K562 (cell line): ENCODE measurements at regions not wholly inside any gene's neighbourhood (a gene's known extent, or its start where the extent isn't known, plus 50 kb on each side); places are given as distances from the start of the nearest gene placed in this dataset.

Experiments used
- ATAC-seq: fragments of 200-7000 bp; cut with Tn5 transposase; 3 replicates; pipeline ENCODE4 v1.9.1; 2020; ENCODE audit warnings: moderate library complexity
- BruUV-seq: library from RNA; stranded (reverse); fragments of 400-500 nt; replicated peaks from 2 replicates; lab custom pipeline; 2021; lab: Mats Ljungman, UMichigan
- CTCF ChIA-PET: fragments of 300-600 bp; formaldehyde crosslinking; extraction: SDS; loops from one replicate; lab custom pipeline; 2021; ENCODE audit warnings: low intra/inter-chr PET ratio; lab: Yijun Ruan, JAX
- POLR2A ChIA-PET: fragments of 300-600, 350-650 bp; sonication (Branson Sonifier 250); formaldehyde crosslinking; extraction: SDS; loops from one replicate; lab custom pipeline; 2021; ENCODE audit warnings: antibody characterized with exemption, inconsistent platforms; lab: Yijun Ruan, JAX
- DNase-seq, 4 experiments: peaks; one replicate each; pipeline versions ENCODE4 v3.0.0 to v3.0.0-alpha.2; 2011 to 2018; ENCODE audit warnings: low spot score in 3 of 4, mixed read lengths in 3 of 4; ENCODE audit errors: extremely low read depth in 1 of 4
- FAIRE-seq: peaks from 2 replicates; lab custom pipeline; 2011; peaks lifted over from hg19 to GRCh38; lab: Jason Lieb, UNC
- H2AFZ ChIP-seq: 2 replicates; pipeline ENCODE4 v1.6.0; 2011; ENCODE audit warnings: low read depth, low read length, control low read depth, inconsistent platforms
- H3K27ac ChIP-seq: fragments of 200-600 bp; 3 replicates; pipeline ENCODE4 v1.8.0; 2011; ENCODE audit warnings: low read depth, mild to moderate bottlenecking, control low read depth, inconsistent platforms, low read length, moderate library complexity, mixed read lengths; ENCODE audit errors: extremely low read depth
- H3K27me3 ChIP-seq, 2 experiments: fragments of 300-600 bp in 1 of 2; 2 replicates in 1 of 2; 3 replicates in 1 of 2; pipeline versions ENCODE4 v1.6.0 to v1.8.0; 2011; ENCODE audit warnings: inconsistent platforms in 2 of 2, low read length in 2 of 2, mild to moderate bottlenecking in 1 of 2, mixed read lengths in 1 of 2, moderate library complexity in 1 of 2; ENCODE audit not compliant: control insufficient read depth in 2 of 2, insufficient read depth in 2 of 2
- H3K36me3 ChIP-seq: fragments of 300-600 bp; 3 replicates; pipeline ENCODE4 v1.8.0; 2011; ENCODE audit warnings: mild to moderate bottlenecking, low read length, inconsistent platforms; ENCODE audit not compliant: control insufficient read depth, insufficient read depth
- H3K4me1 ChIP-seq, 2 experiments: fragments of 200-600 bp in 1 of 2; replicated peaks in 1 of 2; 2 replicates in 1 of 2; 3 replicates in 1 of 2; pipeline versions ENCODE4 v1.5.1 to v1.8.0; 2011; ENCODE audit warnings: inconsistent platforms in 2 of 2, low read length in 2 of 2, mild to moderate bottlenecking in 1 of 2, mixed read lengths in 1 of 2, moderate library complexity in 1 of 2; ENCODE audit not compliant: control insufficient read depth in 2 of 2, insufficient read depth in 2 of 2
- H3K4me2 ChIP-seq: 2 replicates; pipeline ENCODE4 v1.6.1; 2011; ENCODE audit warnings: low read length, control low read depth, inconsistent platforms, mixed read lengths; ENCODE audit not compliant: insufficient read depth
- H3K4me3 ChIP-seq: fragments of 200-600 bp; sonication (generic), shearing (Covaris generic); 2 replicates; pipeline ENCODE4 v1.5.1; 2016; ENCODE audit warnings: control low read depth, inconsistent platforms
- H3K79me2 ChIP-seq: fragments of 200-600 bp; 3 replicates; pipeline ENCODE4 v1.8.0; 2011; ENCODE audit warnings: low read length, inconsistent platforms; ENCODE audit not compliant: control insufficient read depth, insufficient read depth
- H3K9ac ChIP-seq, 2 experiments: 2 replicates each; pipeline versions ENCODE4 v1.6.0 to v1.6.1; 2011; ENCODE audit warnings: low read depth in 2 of 2, low read length in 2 of 2, control low read depth in 1 of 2, inconsistent platforms in 1 of 2, mild to moderate bottlenecking in 1 of 2, mixed read lengths in 1 of 2; ENCODE audit not compliant: insufficient read depth in 1 of 2
- H3K9me1 ChIP-seq: one replicate; pipeline ENCODE4 v1.6.0; 2011; ENCODE audit warnings: inconsistent platforms, mild to moderate bottlenecking, low read length, moderate library complexity; ENCODE audit not compliant: control insufficient read depth, insufficient read depth
- H3K9me3 ChIP-seq: replicated peaks from 2 replicates; pipeline ENCODE4 v1.5.1; 2011; ENCODE audit warnings: low read depth, low read length, inconsistent platforms; ENCODE audit not compliant: control insufficient read depth, insufficient read depth
- H4K20me1 ChIP-seq: replicated peaks from 2 replicates; pipeline ENCODE4 v1.6.1; 2011; ENCODE audit warnings: low read length, inconsistent platforms, mixed read lengths; ENCODE audit not compliant: control insufficient read depth, insufficient read depth
- CBFA2T3 ChIP-seq: fragments of 450-650 bp; IDR thresholded peaks from 2 replicates; pipeline ENCODE4 v1.6.1; 2017
- HNRNPLL ChIP-seq: fragments of 200-400 bp; formaldehyde crosslinking; IDR thresholded peaks from 2 replicates; pipeline ENCODE4 v1.6.1; 2017; ENCODE audit warnings: low read length, low read depth, mild to moderate bottlenecking; ENCODE audit not compliant: poor library complexity, severe bottlenecking
- KDM2B ChIP-seq: fragments of 250-450 bp; sonication (Bioruptor Pico); IDR thresholded peaks from 2 replicates; pipeline ENCODE4 v1.8.0; 2021; ENCODE audit warnings: mild to moderate bottlenecking, moderate library complexity
- PHF8 ChIP-seq: fragments of 200-600 bp; sonication (generic); IDR thresholded peaks from 2 replicates; pipeline ENCODE4 v1.6.1; 2012; ENCODE audit warnings: mixed run types, mild to moderate bottlenecking, inconsistent platforms, low read length, moderate library complexity, borderline replicate concordance
- PPARD ChIP-seq: fragments of 250-450 bp; sonication (Bioruptor Pico); IDR thresholded peaks from 2 replicates; pipeline ENCODE4 v1.8.0; 2022; ENCODE audit warnings: inconsistent platforms, mild to moderate bottlenecking, moderate library complexity
- RB1 ChIP-seq: fragments of 450-650 bp; IDR thresholded peaks from 2 replicates; pipeline ENCODE4 v1.6.1; 2017; ENCODE audit warnings: low read depth, mild to moderate bottlenecking
- SP2 ChIP-seq: IDR thresholded peaks from 2 replicates; pipeline ENCODE4 v1.6.1; 2011; ENCODE audit warnings: mild to moderate bottlenecking, low read depth, low read length, moderate library complexity; ENCODE audit not compliant: poor library complexity, severe bottlenecking; ENCODE audit errors: extremely low read depth
- ZFP30 ChIP-seq: fragments of 250-450 bp; sonication (Bioruptor Pico); IDR thresholded peaks from 2 replicates; pipeline ENCODE4 v1.8.0; 2022; ENCODE audit warnings: moderate library complexity, mild to moderate bottlenecking, inconsistent platforms, borderline replicate concordance
- WGBS: fragments of 100-300 bp; shearing (Covaris generic); methylation state at CpG from one replicate; pipeline ENCODE4 v1.1.6; 2016; ENCODE audit warnings: low coverage, mixed read lengths; ENCODE audit not compliant: insufficient coverage; ENCODE audit errors: missing lambda C conversion rate; 5-methylcytosine and 5-hydroxymethylcytosine counted together
- in situ Hi-C: fragments of 300-500 bp; cut with MboI; formaldehyde crosslinking; loops from 4 replicates; pipeline ENCODE4 v1.15.0; 2018; ENCODE audit warnings: inconsistent platforms, mixed read lengths
- intact Hi-C: fragments of 100-400 bp; cut with micrococcal nuclease; formaldehyde crosslinking; loops from 2 replicates; pipeline ENCODE4 v1.14.2; 2022
- TF ChIP-seq, protein P1 (sequence below): fragments of 150-350 bp; IDR thresholded peaks from 2 replicates; pipeline ENCODE4 v1.6.1; 2014; ENCODE audit warnings: low read depth, mild to moderate bottlenecking, low read length, borderline replicate concordance
- TF ChIP-seq, protein P2 (sequence below): conservative IDR thresholded peaks from 2 replicates; pipeline ENCODE4 v1.6.1; 2011; ENCODE audit warnings: low read depth, mild to moderate bottlenecking, low read length; ENCODE audit not compliant: control insufficient read depth
- TF ChIP-seq, protein P3 (sequence below): sonication (generic); formaldehyde crosslinking; IDR thresholded peaks from 2 replicates; pipeline ENCODE4 v1.8.0; 2022; ENCODE audit warnings: mild to moderate bottlenecking, missing genetic modification reagents

DNA sequence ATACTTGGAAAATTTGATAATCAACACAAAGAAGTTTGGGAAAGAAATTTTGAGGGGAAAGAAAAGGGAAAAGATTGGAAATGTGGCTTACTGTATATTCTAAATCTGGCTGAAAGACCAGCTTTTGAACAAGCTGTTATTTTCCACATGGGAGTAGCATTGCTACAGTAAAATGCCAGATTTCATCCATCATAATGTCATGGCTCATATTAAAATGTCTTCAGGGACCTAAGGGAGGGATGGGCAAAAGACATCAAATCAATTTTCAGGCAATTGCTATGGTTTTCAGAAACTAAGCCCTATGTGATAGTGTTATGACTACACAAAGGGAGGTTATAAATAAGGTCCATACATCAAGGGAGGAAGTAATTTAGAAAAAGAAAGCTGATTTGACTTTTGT, 1116.9 kb upstream of the CELF2 start (continued):
- TF ChIP-seq, protein P1, sequence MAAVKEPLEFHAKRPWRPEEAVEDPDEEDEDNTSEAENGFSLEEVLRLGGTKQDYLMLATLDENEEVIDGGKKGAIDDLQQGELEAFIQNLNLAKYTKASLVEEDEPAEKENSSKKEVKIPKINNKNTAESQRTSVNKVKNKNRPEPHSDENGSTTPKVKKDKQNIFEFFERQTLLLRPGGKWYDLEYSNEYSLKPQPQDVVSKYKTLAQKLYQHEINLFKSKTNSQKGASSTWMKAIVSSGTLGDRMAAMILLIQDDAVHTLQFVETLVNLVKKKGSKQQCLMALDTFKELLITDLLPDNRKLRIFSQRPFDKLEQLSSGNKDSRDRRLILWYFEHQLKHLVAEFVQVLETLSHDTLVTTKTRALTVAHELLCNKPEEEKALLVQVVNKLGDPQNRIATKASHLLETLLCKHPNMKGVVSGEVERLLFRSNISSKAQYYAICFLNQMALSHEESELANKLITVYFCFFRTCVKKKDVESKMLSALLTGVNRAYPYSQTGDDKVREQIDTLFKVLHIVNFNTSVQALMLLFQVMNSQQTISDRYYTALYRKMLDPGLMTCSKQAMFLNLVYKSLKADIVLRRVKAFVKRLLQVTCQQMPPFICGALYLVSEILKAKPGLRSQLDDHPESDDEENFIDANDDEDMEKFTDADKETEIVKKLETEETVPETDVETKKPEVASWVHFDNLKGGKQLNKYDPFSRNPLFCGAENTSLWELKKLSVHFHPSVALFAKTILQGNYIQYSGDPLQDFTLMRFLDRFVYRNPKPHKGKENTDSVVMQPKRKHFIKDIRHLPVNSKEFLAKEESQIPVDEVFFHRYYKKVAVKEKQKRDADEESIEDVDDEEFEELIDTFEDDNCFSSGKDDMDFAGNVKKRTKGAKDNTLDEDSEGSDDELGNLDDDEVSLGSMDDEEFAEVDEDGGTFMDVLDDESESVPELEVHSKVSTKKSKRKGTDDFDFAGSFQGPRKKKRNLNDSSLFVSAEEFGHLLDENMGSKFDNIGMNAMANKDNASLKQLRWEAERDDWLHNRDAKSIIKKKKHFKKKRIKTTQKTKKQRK = no peak
- no peak for TF ChIP-seq CBFA2T3
- TF ChIP-seq ZFP30 = no peak
- TF ChIP-seq, all 486 proteins: peak for 0

- H3K4me3 ChIP-seq = no peak overlapping the region
- intact Hi-C loops = no loop called here
- POLR2A ChIA-PET = no interaction called here
- DNase-seq (no peak), ATAC-seq (no peak), FAIRE-seq (no peak)
- H3K36me3 ChIP-seq = no peaks in the 10 kb centered on the region
- no peak overlapping the region for H3K27ac ChIP-seq
- H3K4me2 ChIP-seq = no peak overlapping the region
- no peak overlapping the region for H3K9ac ChIP-seq
- no peaks in the 10 kb centered on the region for H4K20me1 ChIP-seq
- BruUV-seq = no TSS peak
- no peaks in the 10 kb centered on the region for H3K9me1 ChIP-seq
- H3K4me1 ChIP-seq = no peaks in the 10 kb centered on the region
- no peaks in the 10 kb centered on the region for H3K9me3 ChIP-seq
- CTCF ChIA-PET = no interaction called here
- WGBS = 10% methylated on average over 1 of the region's 1 CpG
- in situ Hi-C loops = no loop called here
- H3K79me2 ChIP-seq = no peaks in the 10 kb centered on the region
- H2AFZ ChIP-seq = no peak overlapping the region
- no peaks in the 10 kb centered on the region for H3K27me3 ChIP-seq
- no peak for TF ChIP-seq PHF8
- no peak for TF ChIP-seq KDM2B (CRISPR knock-in tag)
- no peak for TF ChIP-seq SP2
- no peak for TF ChIP-seq RB1
- TF ChIP-seq PPARD = no peak
- TF ChIP-seq, protein P2, sequence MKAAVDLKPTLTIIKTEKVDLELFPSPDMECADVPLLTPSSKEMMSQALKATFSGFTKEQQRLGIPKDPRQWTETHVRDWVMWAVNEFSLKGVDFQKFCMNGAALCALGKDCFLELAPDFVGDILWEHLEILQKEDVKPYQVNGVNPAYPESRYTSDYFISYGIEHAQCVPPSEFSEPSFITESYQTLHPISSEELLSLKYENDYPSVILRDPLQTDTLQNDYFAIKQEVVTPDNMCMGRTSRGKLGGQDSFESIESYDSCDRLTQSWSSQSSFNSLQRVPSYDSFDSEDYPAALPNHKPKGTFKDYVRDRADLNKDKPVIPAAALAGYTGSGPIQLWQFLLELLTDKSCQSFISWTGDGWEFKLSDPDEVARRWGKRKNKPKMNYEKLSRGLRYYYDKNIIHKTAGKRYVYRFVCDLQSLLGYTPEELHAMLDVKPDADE = no peak
- TF ChIP-seq, protein P3, sequence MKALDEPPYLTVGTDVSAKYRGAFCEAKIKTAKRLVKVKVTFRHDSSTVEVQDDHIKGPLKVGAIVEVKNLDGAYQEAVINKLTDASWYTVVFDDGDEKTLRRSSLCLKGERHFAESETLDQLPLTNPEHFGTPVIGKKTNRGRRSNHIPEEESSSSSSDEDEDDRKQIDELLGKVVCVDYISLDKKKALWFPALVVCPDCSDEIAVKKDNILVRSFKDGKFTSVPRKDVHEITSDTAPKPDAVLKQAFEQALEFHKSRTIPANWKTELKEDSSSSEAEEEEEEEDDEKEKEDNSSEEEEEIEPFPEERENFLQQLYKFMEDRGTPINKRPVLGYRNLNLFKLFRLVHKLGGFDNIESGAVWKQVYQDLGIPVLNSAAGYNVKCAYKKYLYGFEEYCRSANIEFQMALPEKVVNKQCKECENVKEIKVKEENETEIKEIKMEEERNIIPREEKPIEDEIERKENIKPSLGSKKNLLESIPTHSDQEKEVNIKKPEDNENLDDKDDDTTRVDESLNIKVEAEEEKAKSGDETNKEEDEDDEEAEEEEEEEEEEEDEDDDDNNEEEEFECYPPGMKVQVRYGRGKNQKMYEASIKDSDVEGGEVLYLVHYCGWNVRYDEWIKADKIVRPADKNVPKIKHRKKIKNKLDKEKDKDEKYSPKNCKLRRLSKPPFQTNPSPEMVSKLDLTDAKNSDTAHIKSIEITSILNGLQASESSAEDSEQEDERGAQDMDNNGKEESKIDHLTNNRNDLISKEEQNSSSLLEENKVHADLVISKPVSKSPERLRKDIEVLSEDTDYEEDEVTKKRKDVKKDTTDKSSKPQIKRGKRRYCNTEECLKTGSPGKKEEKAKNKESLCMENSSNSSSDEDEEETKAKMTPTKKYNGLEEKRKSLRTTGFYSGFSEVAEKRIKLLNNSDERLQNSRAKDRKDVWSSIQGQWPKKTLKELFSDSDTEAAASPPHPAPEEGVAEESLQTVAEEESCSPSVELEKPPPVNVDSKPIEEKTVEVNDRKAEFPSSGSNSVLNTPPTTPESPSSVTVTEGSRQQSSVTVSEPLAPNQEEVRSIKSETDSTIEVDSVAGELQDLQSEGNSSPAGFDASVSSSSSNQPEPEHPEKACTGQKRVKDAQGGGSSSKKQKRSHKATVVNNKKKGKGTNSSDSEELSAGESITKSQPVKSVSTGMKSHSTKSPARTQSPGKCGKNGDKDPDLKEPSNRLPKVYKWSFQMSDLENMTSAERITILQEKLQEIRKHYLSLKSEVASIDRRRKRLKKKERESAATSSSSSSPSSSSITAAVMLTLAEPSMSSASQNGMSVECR (CRISPR knock-in tag) = no peak
- TF ChIP-seq HNRNPLL = no peak
Observed at GRCh38 chr10:9901971-9902370, 1115.7 kb upstream of the CELF2 start.
